ENCODE measurements at regions not wholly inside any gene's neighbourhood (a gene's known extent, or its start where the extent isn't known, plus 50 kb on each side); places are given as distances from the start of the nearest gene placed in this dataset.

DNA sequence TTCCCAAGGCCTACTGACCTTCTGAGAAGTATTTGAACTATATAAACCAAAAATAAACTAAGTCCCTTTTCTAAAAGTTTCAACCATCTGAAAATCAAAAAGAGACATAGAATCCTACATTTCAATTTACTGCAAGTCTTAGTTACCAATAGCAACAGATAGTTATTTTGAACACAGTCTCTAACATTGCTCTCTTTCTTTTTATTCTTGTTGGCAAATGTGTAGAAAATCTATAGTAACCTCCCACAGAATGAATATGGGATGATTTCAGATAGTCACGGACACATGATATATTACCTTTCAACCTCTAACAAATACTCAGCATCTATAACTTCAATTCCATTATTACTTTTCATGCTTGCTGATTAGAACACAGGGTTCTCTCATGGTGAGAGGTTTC is 68.9 kb upstream of the RAB3GAP2 start:
- TF ChIP-seq, protein P1, sequence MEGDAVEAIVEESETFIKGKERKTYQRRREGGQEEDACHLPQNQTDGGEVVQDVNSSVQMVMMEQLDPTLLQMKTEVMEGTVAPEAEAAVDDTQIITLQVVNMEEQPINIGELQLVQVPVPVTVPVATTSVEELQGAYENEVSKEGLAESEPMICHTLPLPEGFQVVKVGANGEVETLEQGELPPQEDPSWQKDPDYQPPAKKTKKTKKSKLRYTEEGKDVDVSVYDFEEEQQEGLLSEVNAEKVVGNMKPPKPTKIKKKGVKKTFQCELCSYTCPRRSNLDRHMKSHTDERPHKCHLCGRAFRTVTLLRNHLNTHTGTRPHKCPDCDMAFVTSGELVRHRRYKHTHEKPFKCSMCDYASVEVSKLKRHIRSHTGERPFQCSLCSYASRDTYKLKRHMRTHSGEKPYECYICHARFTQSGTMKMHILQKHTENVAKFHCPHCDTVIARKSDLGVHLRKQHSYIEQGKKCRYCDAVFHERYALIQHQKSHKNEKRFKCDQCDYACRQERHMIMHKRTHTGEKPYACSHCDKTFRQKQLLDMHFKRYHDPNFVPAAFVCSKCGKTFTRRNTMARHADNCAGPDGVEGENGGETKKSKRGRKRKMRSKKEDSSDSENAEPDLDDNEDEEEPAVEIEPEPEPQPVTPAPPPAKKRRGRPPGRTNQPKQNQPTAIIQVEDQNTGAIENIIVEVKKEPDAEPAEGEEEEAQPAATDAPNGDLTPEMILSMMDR (IDR thresholded peaks at IDR 0.05): no peak
- TF ChIP-seq POLR2AphosphoS5 (IDR thresholded peaks at IDR 0.05; ENCODE audit: low read depth, low read length): no peak
- no peak for TF ChIP-seq SIN3A (IDR thresholded peaks at IDR 0.05; ENCODE audit: borderline replicate concordance, insufficient read depth, low read depth, low read length)
- TF ChIP-seq, protein P2, sequence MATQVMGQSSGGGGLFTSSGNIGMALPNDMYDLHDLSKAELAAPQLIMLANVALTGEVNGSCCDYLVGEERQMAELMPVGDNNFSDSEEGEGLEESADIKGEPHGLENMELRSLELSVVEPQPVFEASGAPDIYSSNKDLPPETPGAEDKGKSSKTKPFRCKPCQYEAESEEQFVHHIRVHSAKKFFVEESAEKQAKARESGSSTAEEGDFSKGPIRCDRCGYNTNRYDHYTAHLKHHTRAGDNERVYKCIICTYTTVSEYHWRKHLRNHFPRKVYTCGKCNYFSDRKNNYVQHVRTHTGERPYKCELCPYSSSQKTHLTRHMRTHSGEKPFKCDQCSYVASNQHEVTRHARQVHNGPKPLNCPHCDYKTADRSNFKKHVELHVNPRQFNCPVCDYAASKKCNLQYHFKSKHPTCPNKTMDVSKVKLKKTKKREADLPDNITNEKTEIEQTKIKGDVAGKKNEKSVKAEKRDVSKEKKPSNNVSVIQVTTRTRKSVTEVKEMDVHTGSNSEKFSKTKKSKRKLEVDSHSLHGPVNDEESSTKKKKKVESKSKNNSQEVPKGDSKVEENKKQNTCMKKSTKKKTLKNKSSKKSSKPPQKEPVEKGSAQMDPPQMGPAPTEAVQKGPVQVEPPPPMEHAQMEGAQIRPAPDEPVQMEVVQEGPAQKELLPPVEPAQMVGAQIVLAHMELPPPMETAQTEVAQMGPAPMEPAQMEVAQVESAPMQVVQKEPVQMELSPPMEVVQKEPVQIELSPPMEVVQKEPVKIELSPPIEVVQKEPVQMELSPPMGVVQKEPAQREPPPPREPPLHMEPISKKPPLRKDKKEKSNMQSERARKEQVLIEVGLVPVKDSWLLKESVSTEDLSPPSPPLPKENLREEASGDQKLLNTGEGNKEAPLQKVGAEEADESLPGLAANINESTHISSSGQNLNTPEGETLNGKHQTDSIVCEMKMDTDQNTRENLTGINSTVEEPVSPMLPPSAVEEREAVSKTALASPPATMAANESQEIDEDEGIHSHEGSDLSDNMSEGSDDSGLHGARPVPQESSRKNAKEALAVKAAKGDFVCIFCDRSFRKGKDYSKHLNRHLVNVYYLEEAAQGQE (IDR thresholded peaks at IDR 0.05; ENCODE audit: insufficient read depth in 1 of 2, low read depth in 2 of 2, low read length in 1 of 2): no peak
